ENCODE measurements at regions not wholly inside any gene's neighbourhood (a gene's known extent, or its start where the extent isn't known, plus 50 kb on each side); places are given as distances from the start of the nearest gene placed in this dataset.

DNA sequence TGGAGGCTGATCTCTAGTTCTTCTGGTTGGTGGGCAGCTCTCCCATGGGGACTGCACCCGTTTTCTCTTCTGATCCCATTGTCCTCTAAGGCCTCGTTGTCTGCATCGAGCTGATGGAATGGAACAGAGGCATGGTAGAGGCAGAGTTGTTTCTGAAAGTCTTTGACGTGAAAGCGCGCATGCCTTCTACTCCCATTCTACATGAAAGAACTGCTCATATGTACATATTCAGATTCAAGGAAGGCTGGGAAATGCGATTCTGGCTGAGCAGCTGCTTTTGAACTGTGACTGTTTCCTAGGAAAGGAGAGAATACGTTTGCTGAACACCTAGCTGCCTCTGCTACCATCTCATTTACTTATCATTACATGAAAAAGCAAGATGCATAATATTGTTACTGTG, 815.2 kb downstream of the QKI start:
- no peak for TF ChIP-seq ELF4 (IDR thresholded peaks at IDR 0.05)
- no peak for TF ChIP-seq SP1 (IDR thresholded peaks at IDR 0.05)
- no peak for TF ChIP-seq PKNOX1 (IDR thresholded peaks at IDR 0.05)
- TF ChIP-seq FOXM1 (IDR thresholded peaks at IDR 0.05; ENCODE audit: borderline replicate concordance) = no peak
- no peak for TF ChIP-seq BHLHE40 (IDR thresholded peaks at IDR 0.05; ENCODE audit: borderline replicate concordance)
- no peak for TF ChIP-seq TARDBP (IDR thresholded peaks at IDR 0.05)
- no peak for TF ChIP-seq NFRKB (IDR thresholded peaks at IDR 0.05)
- no peak for TF ChIP-seq FOXK2 (IDR thresholded peaks at IDR 0.05)
- no peak for TF ChIP-seq L3MBTL2 (conservative IDR thresholded peaks at IDR 0.05)
- no peak for TF ChIP-seq LEF1 (IDR thresholded peaks at IDR 0.05; ENCODE audit: borderline replicate concordance)
- no peak for TF ChIP-seq CTBP1 (IDR thresholded peaks at IDR 0.05; ENCODE audit: borderline replicate concordance)
- no peak for TF ChIP-seq HDGF (IDR thresholded peaks at IDR 0.05; ENCODE audit: borderline replicate concordance)
- TF ChIP-seq ARNT (IDR thresholded peaks at IDR 0.05) = no peak
- no peak for TF ChIP-seq FOXA1 (IDR thresholded peaks at IDR 0.05)

All from HEK293T (cell line).